ENCODE measurements at regions not wholly inside any gene's neighbourhood (a gene's known extent, or its start where the extent isn't known, plus 50 kb on each side); places are given as distances from the start of the nearest gene placed in this dataset.

DNA sequence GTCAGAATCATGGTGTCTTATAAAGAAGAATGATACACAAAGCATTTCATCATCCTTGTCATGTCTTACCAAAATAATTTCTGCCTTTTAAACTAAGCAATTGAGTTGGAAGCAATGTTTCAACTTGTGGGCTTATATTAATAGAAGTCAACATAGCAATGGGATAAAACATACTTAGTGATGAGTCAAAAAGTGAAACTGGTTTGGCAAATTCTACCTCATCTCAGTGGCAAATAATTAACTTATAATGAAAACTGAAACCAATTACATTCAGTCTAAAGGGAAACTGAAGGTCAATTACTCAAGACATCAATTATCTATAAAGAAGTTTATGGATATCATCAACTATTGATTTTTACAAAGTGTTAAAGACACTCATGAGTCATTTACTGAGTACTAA is 463.8 kb downstream of the BMP2 start:
- TF ChIP-seq ARNT (IDR thresholded peaks at IDR 0.05) (no peak), FOXK2 (IDR thresholded peaks at IDR 0.05) (no peak), NFRKB (IDR thresholded peaks at IDR 0.05) (no peak), ELF4 (IDR thresholded peaks at IDR 0.05) (no peak), BHLHE40 (IDR thresholded peaks at IDR 0.05; ENCODE audit: borderline replicate concordance) (no peak), SUZ12 (IDR thresholded peaks at IDR 0.05) (no peak), TARDBP (IDR thresholded peaks at IDR 0.05) (no peak), SP1 (IDR thresholded peaks at IDR 0.05) (no peak), LEF1 (IDR thresholded peaks at IDR 0.05; ENCODE audit: borderline replicate concordance) (no peak), FOXM1 (IDR thresholded peaks at IDR 0.05; ENCODE audit: borderline replicate concordance) (no peak)
